SIG-M5 (cell line): ENCODE measurements at regions not wholly inside any gene's neighbourhood (a gene's known extent, or its start where the extent isn't known, plus 50 kb on each side); places are given as distances from the start of the nearest gene placed in this dataset.
A peak's percentile ranks its signal among the peaks of the same experiment; 100 is the strongest.

Experiments
- DNase-seq: peaks from one replicate; lab custom pipeline; 2025; lab: John Stamatoyannopoulos, UW

DNA sequence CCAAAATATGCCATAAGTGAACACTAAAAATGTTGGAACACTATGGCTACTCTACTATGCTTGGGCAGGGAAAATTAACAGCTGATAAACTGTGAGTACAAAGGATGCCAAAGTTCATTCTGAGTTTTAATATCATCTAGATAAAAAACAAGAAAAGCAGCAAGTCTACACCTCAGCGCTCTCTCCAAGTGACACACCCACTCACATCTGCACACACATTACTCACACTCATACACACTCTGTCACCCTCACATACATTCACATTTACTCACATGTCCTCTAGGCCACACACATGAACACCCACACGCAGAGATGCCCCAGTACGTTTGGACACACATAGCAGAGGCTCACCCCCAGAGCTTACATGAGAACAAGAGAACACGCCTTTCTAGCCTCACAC is 87.3 kb upstream of the RAB4A start:
- no peak for DNase-seq

DNA sequence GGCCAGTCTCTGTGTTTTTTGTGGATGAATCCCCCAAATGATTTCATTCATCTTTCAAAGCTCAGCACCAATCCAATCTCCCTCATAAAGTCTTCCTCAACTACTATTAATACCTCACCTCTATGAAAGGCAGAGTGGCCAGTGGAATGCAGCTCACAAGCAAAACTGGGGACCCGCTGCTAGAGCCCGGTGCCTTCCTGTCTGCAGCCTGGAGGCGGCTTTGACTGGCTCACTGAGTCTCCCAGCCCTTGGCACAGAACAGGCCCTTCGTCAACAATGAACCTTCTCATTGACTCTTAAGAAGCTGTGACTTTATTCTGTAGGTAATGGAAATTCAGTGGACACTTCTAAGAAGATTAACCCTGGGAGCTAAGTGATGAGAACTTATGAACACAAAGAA is 86.8 kb upstream of the RAB4A start:
- DNase-seq, result no peak

DNA sequence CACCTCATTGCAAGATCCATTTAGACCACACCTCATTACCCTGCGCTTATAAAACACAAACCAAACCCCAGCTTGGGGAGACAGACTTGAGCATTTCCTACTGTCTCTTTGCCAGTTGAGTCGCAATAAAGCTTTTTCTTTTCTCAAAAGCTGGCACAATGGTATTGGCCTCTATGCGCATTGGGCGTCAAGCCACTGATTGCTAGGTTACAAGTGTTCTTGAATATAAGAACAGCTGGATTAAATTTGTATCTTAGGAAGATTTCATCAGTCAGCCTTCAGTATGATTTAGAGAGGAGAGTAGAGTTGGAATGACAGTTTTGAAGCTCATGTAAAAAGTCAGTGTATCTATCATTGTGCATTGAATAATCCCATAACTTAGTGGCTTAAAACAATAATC is 84.9 kb upstream of the RAB4A start:
- no peak for DNase-seq

DNA sequence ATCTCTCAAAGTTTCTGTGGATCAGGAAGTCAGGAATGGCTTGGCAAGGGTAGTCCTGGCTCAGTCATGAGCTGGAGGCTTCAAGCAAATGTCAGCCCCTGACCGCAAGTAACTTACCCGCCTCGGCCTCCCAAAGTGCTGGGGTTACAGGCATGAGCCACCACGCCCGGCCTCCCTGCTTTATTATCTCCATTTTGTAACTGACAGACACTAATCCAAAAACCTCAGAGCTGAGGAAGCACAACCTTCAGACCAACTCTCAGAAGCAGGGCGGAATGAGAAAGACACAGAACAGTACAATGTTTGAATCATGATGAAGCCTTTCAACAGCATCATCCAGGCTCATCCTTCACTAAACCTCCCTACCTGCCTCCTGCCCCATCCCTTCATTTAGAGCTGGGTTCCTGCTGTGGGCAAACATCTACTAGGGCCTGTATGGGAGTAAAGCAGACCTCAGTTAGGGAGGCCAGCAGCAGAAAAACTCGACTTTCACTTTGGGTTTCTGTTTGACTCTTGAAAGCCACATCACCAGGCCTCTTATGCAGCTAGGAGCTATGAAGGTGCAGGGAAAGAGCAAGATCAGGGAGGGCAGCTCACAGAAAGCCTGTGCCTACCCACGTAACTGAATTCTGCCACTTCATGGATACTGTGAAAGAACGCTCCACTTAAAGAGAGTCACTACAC is 84.4 kb upstream of the RAB4A start:
- DNase-seq, result no peak

DNA sequence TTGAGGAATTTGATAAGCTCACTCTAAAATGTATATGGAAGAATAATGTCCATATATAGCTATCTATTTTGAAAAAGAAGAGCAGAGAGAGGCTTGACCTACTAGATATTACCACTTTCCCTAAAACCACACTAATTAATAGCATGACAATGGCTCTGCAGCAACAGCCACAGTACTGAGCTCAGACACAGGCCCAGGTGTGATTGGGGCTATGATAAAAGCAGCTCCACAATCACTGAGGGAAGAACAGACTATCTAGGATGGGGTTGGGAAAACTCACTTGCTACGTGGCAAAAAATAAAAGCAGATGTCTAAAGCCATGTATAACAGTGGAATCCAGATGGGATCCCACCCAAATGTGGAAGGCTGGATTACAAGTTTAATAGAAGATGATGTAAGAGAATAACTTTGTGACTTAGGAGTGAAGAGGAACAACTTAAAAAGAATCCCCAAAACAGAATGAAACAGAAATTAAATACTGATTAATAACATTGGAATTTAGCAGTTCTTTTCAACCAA is 80.8 kb upstream of the RAB4A start:
- DNase-seq, result no peak

DNA sequence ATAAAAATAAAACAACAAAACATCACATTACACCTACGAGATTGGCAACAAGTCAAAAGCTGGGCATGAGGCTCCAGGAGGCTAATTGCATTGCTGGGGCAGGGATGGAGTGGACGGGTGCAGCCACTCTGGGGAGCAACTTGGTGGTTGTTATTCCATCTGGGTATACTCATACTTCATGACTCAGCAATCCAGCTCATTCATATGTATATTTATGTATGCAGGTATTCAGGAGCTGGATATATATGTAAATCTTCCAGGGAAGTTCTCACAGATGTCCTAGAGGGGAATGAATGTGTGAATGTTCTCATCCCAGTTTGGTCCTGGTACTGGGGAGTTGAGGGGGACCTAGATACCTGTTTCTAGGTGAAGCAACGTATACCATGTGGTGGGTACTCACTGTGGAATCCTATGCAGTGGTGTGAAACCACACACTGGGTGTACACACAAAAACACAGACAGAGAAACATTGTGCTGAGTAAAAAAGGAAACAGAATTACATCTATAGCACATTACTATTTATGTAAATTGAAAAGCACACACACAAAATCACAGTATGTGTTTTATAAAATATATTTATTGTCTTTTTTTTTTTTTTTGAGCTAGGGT is 79.7 kb upstream of the RAB4A start:
- no peak for DNase-seq

DNA sequence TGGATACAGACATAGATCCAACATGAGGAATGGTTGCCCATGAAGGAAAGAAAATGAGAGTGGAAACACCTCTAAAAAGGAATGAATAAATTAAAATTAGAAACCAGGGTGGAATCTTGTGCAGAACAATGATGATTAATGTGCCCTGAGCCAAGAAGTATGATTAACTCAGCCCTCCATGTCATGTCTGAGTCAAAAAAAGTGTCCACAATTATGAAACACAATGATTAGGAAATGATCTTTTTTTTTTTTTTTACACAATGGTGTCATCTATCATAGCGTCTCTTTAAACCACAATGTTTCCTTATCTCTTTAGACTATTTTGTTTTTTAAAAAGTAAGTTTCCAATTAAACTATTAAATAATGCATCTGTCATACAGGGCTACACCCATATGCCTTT is 78.9 kb upstream of the RAB4A start:
- DNase-seq, result peak; percentile 21

DNA sequence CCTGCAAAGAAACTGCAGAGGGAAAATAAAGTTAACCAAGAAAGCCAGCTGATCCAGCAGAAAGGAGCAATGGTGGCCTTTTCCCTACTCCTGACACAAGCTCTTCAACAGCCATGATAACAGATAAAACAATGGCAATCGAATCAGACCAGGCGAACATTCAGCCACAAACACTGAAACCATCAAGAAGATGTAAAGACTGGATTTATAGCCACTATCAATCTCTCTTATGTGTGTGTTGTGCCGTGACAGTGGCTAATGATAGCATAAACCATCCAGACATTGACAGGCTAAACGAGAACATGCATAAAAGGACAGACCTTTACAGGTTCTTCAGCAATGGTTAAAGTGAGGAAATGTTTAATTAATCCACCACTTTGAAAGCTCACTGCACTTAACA is 78.1 kb upstream of the RAB4A start:
- DNase-seq, result no peak

DNA sequence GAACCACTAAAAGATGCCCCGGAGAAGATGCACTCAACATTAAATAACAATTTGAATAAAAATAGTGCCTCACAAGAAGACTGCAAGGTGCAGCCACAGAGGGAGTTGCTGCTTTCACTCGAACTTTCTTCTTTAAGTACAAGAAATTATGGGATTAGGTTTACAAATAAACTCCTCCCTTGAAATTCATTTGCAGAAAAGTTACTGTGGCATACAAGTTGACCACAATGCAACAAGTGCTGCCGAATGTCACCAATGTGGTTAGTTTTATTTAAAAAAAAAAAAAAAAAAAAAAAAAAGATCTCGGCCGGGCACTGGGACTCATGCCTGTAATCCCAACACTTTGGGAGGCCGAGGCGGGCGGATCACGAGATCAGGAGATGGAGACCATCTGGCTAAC is 76.8 kb upstream of the RAB4A start:
- no peak for DNase-seq

DNA sequence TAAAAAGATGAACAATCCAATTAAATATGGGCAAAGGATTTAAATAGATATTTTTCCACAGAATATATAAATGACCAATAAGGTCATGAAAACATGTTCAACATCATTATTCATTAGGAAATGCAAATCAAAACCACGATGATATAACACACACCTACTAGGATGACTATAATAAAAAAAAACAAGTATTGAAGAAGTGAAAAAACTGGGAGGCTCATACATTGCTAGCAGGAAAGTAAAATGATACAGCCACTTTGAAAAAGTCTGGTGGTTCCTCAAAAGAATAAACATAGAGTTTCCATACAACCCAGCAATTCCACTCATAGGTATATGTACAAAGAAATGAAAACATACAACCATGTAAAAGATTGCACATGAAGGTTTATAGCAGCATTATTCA is 75.7 kb upstream of the RAB4A start:
- no peak for DNase-seq

DNA sequence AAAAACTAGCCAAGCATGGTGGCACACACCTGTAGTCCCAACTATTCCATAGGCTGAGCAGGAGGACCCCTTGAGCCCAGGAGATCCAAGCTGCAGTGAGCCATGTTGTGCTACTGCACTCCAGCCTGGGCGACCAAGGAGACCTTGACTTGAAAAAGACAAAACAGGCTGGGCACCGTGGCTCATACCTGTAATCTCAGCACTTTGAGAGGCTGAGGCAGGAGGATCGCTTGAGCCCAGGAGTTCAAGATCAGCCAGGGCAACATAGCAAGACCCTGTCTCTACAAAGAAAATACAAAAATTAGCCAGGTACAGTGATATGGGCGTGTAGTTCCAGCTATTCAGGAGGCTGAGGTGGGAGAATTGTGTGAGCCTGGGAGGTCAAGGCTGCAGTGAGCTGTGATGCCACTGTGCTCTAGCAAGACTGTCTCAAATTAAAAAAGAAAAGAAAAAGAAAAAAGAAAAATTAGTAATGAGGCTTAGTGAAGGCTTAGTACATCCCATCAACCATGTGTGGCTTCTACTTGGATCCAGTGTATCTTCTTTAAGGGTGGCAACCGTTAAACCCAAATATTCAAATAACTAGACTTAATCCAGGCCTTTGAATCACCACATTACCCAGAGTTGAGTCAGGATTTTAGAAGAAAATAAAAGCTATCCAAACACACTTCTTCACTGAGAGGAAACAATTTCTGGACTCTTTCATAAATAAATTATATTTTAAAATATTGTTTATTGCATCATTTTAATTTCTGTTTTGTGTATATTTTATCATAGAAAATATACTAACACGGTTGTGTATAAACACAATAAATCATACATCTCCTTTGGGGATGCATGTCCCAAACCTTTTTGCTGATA is 74.3 kb upstream of the RAB4A start:
- DNase-seq, result no peak

DNA sequence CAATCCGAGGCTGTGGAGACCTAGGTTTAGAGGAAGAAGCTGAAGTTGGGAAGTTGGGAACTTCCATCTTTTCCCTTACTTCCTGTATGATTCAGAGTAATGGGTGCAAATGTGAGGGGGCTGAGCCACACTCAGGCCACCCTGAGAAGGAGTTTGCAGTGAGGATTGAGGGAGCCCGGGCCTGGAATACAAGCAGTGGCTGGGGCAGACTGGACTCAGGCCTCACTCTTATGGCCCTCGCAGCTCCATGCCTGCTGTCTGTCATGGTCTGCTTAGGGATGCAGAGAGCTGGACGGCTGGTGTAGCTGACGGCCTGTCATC is 73.7 kb upstream of the RAB4A start:
- DNase-seq, result no peak

DNA sequence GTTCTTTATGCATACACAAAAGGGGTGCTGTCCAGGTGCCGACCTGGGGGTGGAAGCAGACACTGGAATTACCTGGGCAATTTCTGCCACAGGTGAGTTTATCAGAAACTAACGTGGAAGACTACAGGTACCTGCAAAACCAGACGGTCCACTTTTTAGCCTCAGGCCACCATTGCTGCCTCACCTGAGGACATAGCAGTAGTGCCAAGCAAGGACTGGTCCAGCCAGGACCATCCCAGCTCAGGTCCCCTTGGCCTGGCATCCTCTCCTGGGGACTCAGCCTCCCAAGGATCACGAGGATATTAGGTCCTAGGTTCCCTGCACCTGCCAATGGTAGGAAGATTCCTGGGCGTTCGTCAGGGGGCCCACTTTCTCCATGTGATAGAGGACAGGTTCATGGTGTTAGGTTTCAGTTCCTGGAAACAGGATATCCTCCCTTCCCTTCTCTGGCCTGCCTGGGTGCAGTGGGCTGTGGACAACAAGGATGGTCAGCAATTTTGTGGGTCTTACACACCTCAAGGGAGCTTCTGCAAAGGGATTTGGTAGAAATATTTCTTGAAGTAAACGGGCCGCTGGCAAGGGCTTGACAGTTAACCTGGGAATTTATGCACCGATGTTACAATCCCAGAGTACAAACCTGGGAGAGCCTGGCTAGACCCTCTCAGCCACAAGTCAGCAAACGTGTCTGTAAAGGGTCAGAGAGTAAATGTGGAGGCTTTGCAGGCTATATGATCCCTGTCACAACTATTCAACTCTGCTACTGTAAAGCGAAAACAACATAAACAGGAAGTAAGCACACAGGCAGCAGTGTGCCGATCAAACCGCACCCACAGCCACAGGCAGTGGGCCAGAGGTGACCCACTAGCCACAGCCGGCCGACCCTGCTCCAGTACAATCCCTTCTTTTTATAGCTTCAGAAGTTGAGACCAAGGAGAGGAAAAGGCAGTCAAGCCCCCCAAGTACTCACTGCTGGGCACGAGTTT is 71.4 kb upstream of the RAB4A start:
- no peak for DNase-seq

DNA sequence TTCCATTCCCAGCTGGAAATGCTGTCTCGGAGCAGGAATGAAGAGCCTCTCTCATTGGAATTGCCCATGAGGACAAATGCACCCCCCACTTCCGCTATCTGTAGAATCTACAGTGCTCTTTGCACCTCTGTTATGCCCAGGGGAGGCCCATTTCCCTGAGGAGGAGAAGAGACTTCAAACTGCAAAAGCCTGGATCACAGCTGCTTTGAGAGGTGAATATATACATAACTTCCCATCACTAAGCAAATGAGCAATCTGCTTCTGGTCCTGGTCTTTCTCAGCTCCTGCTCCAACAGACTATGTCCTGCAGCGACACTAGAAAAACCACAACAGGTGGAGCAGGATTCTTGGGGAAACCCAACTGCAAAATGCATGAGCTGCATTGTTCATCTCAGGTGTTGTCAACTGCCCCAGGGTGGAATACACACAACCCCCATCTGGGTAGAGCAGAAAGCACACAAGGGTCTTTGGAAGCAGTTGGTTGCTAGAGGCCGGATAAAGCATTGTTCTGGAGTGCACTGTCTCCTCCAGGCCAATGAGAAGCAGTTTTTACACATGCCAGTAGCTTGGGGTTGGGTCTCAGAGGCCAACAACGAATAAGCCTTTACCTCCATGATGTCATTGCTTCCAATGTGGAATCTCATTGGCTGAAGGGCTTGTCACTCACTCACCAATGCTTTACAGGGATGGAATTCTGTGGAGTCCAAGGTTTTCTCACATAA is 67.7 kb upstream of the RAB4A start:
- no peak for DNase-seq

DNA sequence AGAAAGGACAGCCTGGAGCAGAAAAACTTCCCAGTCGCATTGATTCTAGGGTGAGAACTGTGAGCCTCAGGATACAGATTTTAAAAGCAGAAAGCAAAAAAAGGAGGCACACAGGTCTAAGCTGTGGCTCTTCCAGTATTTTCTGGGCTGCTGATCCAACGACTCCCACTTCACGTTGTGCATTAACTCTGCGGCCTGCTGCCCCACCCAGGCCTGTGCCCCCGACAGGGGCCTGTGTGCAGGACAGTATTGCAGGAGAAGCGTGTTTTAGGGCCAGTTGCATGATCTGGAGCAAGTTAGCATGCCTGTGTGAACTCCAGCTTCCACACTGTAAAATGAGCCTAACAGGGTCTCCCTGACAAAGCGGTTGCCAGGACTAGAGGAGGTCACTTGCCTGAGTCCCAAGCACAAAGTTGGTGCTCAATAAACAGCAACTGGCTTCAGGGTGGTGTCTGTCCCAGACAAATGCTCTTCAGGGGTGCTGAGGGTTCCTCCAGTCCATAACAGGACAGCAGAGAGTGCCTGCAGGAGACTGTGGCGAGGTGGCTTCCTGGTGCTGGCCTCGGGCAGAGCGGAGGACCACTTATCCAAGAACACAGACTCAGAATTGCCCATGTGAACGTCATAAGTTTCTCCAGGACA is 66.8 kb upstream of the RAB4A start:
- DNase-seq, result no peak

DNA sequence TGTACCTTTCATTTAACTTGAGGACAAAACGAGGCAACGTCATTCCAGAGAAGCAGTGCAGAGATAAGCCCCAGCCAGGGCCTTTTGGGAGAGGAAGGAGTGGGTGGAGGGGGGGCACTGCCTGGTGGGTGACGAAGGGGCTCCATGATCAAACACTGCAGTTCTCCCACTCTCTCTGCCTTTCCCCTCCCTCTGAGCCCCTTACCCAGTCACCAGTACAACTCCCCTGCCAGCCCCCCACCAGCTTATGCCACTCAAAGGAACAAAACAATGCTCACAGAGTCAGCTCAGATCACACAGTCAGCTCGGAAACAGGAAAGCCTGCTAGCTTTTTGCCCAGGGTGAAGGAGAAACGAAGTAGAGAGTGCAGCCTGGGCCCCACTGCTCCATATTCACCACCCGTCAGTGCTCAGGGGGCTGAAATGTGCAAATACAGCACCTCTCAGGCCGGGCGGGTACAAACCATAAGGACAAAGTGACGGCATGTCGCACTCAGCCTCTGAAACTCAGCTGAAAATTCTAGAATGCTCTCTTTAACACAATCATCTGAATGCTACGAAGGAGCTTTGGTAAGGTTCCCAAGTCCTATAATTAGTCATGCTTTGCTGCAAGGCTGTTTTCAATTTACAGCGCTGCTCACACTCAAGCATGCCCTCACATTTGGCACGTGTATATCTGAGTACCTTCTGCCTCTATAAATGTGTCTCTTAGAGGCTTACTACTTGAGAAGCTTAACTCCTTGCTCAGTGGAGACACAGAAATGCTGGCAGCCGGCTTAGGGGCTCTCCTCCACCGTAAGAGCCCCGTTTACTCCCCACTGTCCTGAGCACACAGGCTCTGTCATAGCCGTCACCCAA is 65.8 kb upstream of the RAB4A start:
- no peak for DNase-seq

DNA sequence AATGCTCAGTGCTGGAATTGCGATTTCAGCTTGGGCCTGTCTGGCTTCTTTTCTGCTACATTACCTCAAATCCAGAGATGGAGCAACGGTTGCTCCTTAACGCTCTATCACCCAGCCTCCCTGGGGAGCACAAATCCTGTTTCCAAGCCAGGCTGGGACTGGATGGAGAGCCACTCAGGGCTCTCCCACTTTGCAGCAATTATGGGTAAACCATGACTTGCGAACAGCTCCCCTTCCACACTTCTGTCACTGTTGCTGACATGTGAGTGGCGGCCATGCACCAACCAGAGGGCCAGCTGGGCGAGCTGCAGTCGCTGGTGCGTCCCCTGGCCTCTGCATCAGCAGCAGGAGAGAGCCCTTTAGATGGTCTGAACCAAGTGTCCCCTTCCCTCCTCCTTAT is 65.1 kb upstream of the RAB4A start:
- DNase-seq, result no peak

DNA sequence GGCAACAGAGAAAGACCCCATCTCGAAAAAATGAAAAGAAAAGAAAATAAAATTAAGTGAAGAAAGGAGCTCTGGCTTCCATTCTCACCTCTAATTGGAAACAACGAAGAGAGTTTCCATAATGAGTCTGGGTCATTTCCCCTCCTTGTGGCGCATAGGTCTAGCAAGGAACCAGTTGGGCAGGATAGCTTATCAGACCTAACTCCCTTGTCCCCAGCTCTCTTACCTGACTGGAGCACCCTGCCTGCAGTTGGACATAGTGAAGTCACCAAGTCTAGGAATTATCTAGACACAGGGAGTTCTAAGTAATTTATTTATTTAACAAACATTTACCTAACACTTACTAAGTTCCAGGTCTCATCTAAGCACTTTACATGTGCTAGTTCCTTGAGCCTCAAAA is 63.0 kb upstream of the RAB4A start:
- no peak for DNase-seq

DNA sequence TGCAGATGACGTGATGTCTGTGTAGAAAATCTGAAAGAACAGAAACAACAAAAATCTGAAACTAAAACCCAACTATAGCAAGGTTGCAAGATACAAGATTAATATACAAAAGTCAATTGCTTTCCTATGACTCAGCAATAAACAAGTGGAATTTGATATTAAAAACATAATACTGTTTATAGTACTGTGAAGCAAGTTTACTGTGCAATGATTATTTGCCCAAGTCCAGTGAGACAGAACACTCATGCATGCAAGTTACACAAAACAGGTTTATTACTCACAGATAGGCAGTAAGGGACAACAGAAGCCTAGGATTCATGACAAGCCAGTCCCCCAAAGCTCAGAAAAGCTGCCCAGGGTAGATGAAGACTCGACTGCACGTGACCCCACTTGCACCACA is 62.4 kb upstream of the RAB4A start:
- no peak for DNase-seq

DNA sequence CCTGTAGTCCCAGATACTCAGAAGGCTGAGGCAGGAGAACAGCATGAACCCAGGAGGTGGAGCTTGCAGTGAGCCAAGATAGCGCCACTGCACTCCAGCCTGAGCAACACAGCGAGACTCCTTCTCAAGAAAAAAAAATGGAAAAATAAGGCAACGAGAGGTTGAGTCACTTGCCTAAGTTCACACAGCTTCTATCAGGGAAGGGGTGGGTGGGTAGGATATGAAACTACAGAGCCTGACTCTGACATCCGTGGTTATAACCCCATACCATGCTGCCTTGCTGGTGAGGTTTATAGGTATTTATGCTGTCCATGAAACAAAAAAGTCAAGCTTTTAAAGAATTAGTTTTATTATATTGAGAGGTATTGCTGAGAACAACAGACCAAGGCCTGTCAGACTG is 61.5 kb upstream of the RAB4A start:
- DNase-seq, result no peak
